Inferior parietal cortex (tissue), 1 donor: ENCODE measurements at regions not wholly inside any gene's neighbourhood (a gene's known extent, or its start where the extent isn't known, plus 50 kb on each side); places are given as distances from the start of the nearest gene placed in this dataset.
A peak's percentile ranks its signal among the peaks of the same experiment; 100 is the strongest.
"Not testable (repeated sequence)": the region's sequence is repeated elsewhere in the genome, so short reads cannot be mapped to it uniquely, and the experiment has no call there.

ENCODE experiments used
- DNase-seq: peaks from one replicate; pipeline ENCODE4 v3.0.0-alpha.2; 2016; ENCODE audit errors: extremely low spot score

- DNase-seq: no peak
Measured at GRCh38 chr7:50854831-50855230, 72.1 kb upstream of the GRB10 start.

- DNase-seq: no peak
Measured at GRCh38 chr7:50854247-50854646, 71.6 kb upstream of the GRB10 start.

- no peak for DNase-seq
Measured at GRCh38 chr7:50853311-50853710, 70.6 kb upstream of the GRB10 start.

GRCh38 chr7:50852901-50853300, 70.2 kb upstream of the GRB10 start:
- no peak for DNase-seq

- no peak for DNase-seq
Measured at GRCh38 chr7:50851891-50852290, 69.2 kb upstream of the GRB10 start.

GRCh38 chr7:50851451-50851850, 68.8 kb upstream of the GRB10 start:
- peak; percentile 9 for DNase-seq

- DNase-seq: no peak
Measured at GRCh38 chr7:50849991-50850390, 67.3 kb upstream of the GRB10 start.

- DNase-seq: no peak
Measured at GRCh38 chr7:50848203-50848602, 65.5 kb upstream of the GRB10 start.

GRCh38 chr7:50844861-50845260, 62.2 kb upstream of the GRB10 start:
- DNase-seq: not testable (repeated sequence)

- no peak for DNase-seq
Measured at GRCh38 chr7:50842041-50842440, 59.3 kb upstream of the GRB10 start.

- no peak for DNase-seq
Measured at GRCh38 chr7:50838675-50839377, 56.1 kb upstream of the GRB10 start.

- no peak for DNase-seq
Measured at GRCh38 chr7:50837965-50838364, 55.3 kb upstream of the GRB10 start.

GRCh38 chr7:50836646-50837045, 54.0 kb upstream of the GRB10 start:
- DNase-seq: no peak

GRCh38 chr7:50835156-50835555, 52.5 kb upstream of the GRB10 start:
- no peak for DNase-seq

GRCh38 chr7:50834679-50835078, 52.0 kb upstream of the GRB10 start:
- DNase-seq: no peak

- DNase-seq: no peak
Measured at GRCh38 chr7:50834031-50834535, 51.4 kb upstream of the GRB10 start.

- no peak for DNase-seq
Measured at GRCh38 chr7:50832744-50833143, 50.0 kb upstream of the GRB10 start.
